HepG2 (cell line): ENCODE measurements at regions not wholly inside any gene's neighbourhood (a gene's known extent, or its start where the extent isn't known, plus 50 kb on each side); places are given as distances from the start of the nearest gene placed in this dataset.

ENCODE experiments used
- ATAC-seq: fragments of 200-7000 bp; cut with Tn5 transposase; 3 replicates; pipeline ENCODE4 v1.9.1; 2020; ENCODE audit warnings: mild to moderate bottlenecking, moderate library complexity
- BruUV-seq: library from RNA; stranded (reverse); fragments of 400-500 nt; replicated peaks from 2 replicates; lab custom pipeline; 2021; lab: Mats Ljungman, UMichigan
- CTCF ChIA-PET: fragments of 300-600 bp; formaldehyde crosslinking; extraction: SDS; loops from one replicate; lab custom pipeline; 2021; ENCODE audit warnings: low total read pairs, inconsistent platforms, low intra/inter-chr PET ratio; lab: Yijun Ruan, JAX
- POLR2A ChIA-PET: fragments of 350-600 bp; sonication (Branson Sonifier 250); formaldehyde crosslinking; loops from one replicate; lab custom pipeline; 2020; ENCODE audit warnings: antibody characterized with exemption, inconsistent platforms; lab: Yijun Ruan, JAX
- DNase-seq: peaks from one replicate; pipeline ENCODE4 v3.0.0-alpha.2; 2015; ENCODE audit warnings: low spot score
- FAIRE-seq: peaks from 3 replicates; lab custom pipeline; 2011; peaks lifted over from hg19 to GRCh38; lab: Jason Lieb, UNC
- H2AFZ ChIP-seq: one replicate; pipeline ENCODE4 v1.6.1; 2011; ENCODE audit warnings: low read length, inconsistent platforms
- H3K27ac ChIP-seq: fragments of 300-600 bp; 3 replicates; pipeline ENCODE4 v1.8.0; 2011; ENCODE audit warnings: mixed run types, mild to moderate bottlenecking, mixed read lengths, low read length, inconsistent platforms; ENCODE audit not compliant: insufficient read depth; ENCODE audit errors: extremely low read length
- H3K27me3 ChIP-seq, 2 experiments: fragments of 200-600 bp in 1 of 2; 2 replicates in 1 of 2; 3 replicates in 1 of 2; pipeline versions ENCODE4 v1.6.0 to v1.8.0; 2011; ENCODE audit warnings: low read length in 2 of 2, mild to moderate bottlenecking in 2 of 2, moderate library complexity in 2 of 2, inconsistent platforms in 1 of 2; ENCODE audit not compliant: insufficient read depth in 2 of 2, control insufficient read depth in 1 of 2
- H3K36me3 ChIP-seq, 2 experiments: fragments of 200-600 bp in 1 of 2; replicated peaks in 1 of 2; 2 replicates in 1 of 2; 3 replicates in 1 of 2; pipeline versions ENCODE4 v1.5.1 to v1.8.0; 2011; ENCODE audit warnings: low read length in 2 of 2, inconsistent platforms in 1 of 2; ENCODE audit not compliant: insufficient read depth in 2 of 2, control insufficient read depth in 1 of 2
- H3K4me1 ChIP-seq: 2 replicates; pipeline ENCODE4 v1.5.1; 2012; ENCODE audit warnings: low read length, inconsistent platforms; ENCODE audit not compliant: insufficient read depth
- H3K4me2 ChIP-seq: 2 replicates; pipeline ENCODE4 v1.6.0; 2011; ENCODE audit warnings: low read depth, low read length, inconsistent platforms
- H3K4me3 ChIP-seq, 3 experiments: fragments of 200-600 bp in 1 of 3; sonication (generic), shearing (Covaris generic) in 1 of 3; replicated peaks in 1 of 3; 2 replicates each; pipeline ENCODE4 v1.5.1; 2011 to 2016; ENCODE audit warnings: low read length in 3 of 3, inconsistent platforms in 2 of 3, low read depth in 2 of 3, mild to moderate bottlenecking in 2 of 3, control low read depth in 1 of 3, mixed read lengths in 1 of 3; ENCODE audit not compliant: insufficient read depth in 1 of 3
- H3K79me2 ChIP-seq: one replicate; pipeline ENCODE4 v1.6.1; 2011; ENCODE audit warnings: low read length, inconsistent platforms; ENCODE audit not compliant: insufficient read depth
- H3K9ac ChIP-seq: 2 replicates; pipeline ENCODE4 v1.6.0; 2011; ENCODE audit warnings: mild to moderate bottlenecking, low read depth, low read length, inconsistent platforms; ENCODE audit not compliant: insufficient read depth
- H3K9me3 ChIP-seq: 2 replicates; pipeline ENCODE4 v1.5.1; 2012; ENCODE audit warnings: mild to moderate bottlenecking, low read length
- H4K20me1 ChIP-seq: 2 replicates; pipeline ENCODE4 v1.6.0; 2011; ENCODE audit warnings: inconsistent platforms, mild to moderate bottlenecking, low read length, moderate library complexity; ENCODE audit not compliant: insufficient read depth
- AKAP8 ChIP-seq: sonication (generic); formaldehyde crosslinking; IDR thresholded peaks from 2 replicates; pipeline ENCODE4 v1.5.1; 2020; ENCODE audit warnings: mild to moderate bottlenecking, missing genetic modification reagents
- ASH2L ChIP-seq: fragments of 300-600, 200-600 bp; sonication (generic); IDR thresholded peaks from 2 replicates; pipeline ENCODE4 v1.7.0; 2017; ENCODE audit warnings: low read depth, mild to moderate bottlenecking, moderate library complexity, mixed read lengths, low read length; ENCODE audit not compliant: insufficient read length
- ATF7-NPFF ChIP-seq: sonication (generic); formaldehyde crosslinking; IDR thresholded peaks from 2 replicates; pipeline ENCODE4 v1.8.1; 2023; ENCODE audit warnings: mild to moderate bottlenecking, low read depth, missing genetic modification reagents, moderate library complexity
- CHCHD3 ChIP-seq: sonication (generic); formaldehyde crosslinking; IDR thresholded peaks from 2 replicates; pipeline ENCODE4 v1.8.0; 2022; ENCODE audit warnings: mild to moderate bottlenecking, missing genetic modification reagents, moderate library complexity
- ELF4 ChIP-seq: sonication (generic); formaldehyde crosslinking; IDR thresholded peaks from 2 replicates; pipeline ENCODE4 v1.5.0; 2020; ENCODE audit warnings: missing genetic modification reagents, mild to moderate bottlenecking, moderate library complexity, borderline replicate concordance
- FOXO1 ChIP-seq: sonication (generic); formaldehyde crosslinking; IDR thresholded peaks from 2 replicates; pipeline ENCODE4 v1.4.0; 2020; ENCODE audit warnings: missing genetic modification reagents
- FOXO4 ChIP-seq: sonication (generic); formaldehyde crosslinking; conservative IDR thresholded peaks from 2 replicates; pipeline ENCODE4 v1.8.1; 2023; ENCODE audit warnings: missing genetic modification reagents
- MLLT10 ChIP-seq: sonication (generic); formaldehyde crosslinking; IDR thresholded peaks from 2 replicates; pipeline ENCODE4 v1.4.0; 2020; ENCODE audit warnings: missing genetic modification reagents
- NFYB ChIP-seq: sonication (generic); formaldehyde crosslinking; IDR thresholded peaks from 2 replicates; pipeline ENCODE4 v1.4.0; 2020; ENCODE audit warnings: missing genetic modification reagents
- STAT5B ChIP-seq: sonication (generic); formaldehyde crosslinking; IDR thresholded peaks from 2 replicates; pipeline ENCODE4 v1.4.0; 2020; ENCODE audit warnings: missing genetic modification reagents
- ZNF10 ChIP-seq: sonication (generic); formaldehyde crosslinking; IDR thresholded peaks from 2 replicates; pipeline ENCODE4 v1.4.0; 2020; ENCODE audit warnings: mild to moderate bottlenecking, low read depth, missing genetic modification reagents, borderline replicate concordance
- ZNF484 ChIP-seq: sonication (generic); formaldehyde crosslinking; IDR thresholded peaks from 2 replicates; pipeline ENCODE4 v1.5.1; 2020; ENCODE audit warnings: mild to moderate bottlenecking, low read depth, missing genetic modification reagents, borderline replicate concordance
- ZNF878 ChIP-seq: sonication (generic); formaldehyde crosslinking; IDR thresholded peaks from 2 replicates; pipeline ENCODE4 v1.8.1; 2023; ENCODE audit warnings: mild to moderate bottlenecking, missing genetic modification reagents, moderate library complexity
- WGBS: methylation state at CpG from one replicate; pipeline ENCODE4 v1.1.6; 2017; ENCODE audit warnings: low lambda C conversion rate; 5-methylcytosine and 5-hydroxymethylcytosine counted together
- in situ Hi-C: cut with HindIII; loops from 2 replicates; pipeline ENCODE4 v1.10.0; 2017; ENCODE audit warnings: low pct_unique_long_range_greater_than_20kb; ENCODE audit not compliant: extremely low pct_ligation_motif_present
- intact Hi-C: fragments of 100-400 bp; cut with micrococcal nuclease; formaldehyde crosslinking; loops from one replicate; pipeline ENCODE4 v1.10.0; 2022; ENCODE audit not compliant: unreplicated experiment
- TF ChIP-seq, protein P1 (sequence below): sonication (generic); formaldehyde crosslinking; IDR thresholded peaks from 2 replicates; pipeline ENCODE4 v1.5.0; 2020; ENCODE audit warnings: missing genetic modification reagents

- no peak for TF ChIP-seq ELF4 (CRISPR knock-in tag)
- TF ChIP-seq, all 625 proteins: peak for 0
- Histone ChIP-seq H4K20me1 (no peaks in the 10 kb centered on the region), H3K36me3 (no peaks in the 10 kb centered on the region), H3K27ac (no peak overlapping the region), H3K9me3 (no peaks in the 10 kb centered on the region), H3K4me2 (no peak overlapping the region), H3K9ac (no peak overlapping the region), H3K27me3 (no peaks in the 10 kb centered on the region), H3K4me3 (no peak overlapping the region), H3K4me1 (no peaks in the 10 kb centered on the region), H3K79me2 (no peaks in the 10 kb centered on the region), H2AFZ (no peak overlapping the region)
- intact Hi-C loops (no loop called here), in situ Hi-C loops (no loop called here)
- FAIRE-seq = no peak
- no TSS peak for BruUV-seq
- no peak for DNase-seq
- ChIA-PET CTCF (no interaction called here), POLR2A (no interaction called here)
- no peak for ATAC-seq
- WGBS = 8% methylated on average over 4 of the region's 4 CpGs
Measured at GRCh38 chrX:140087875-140088274, 122.6 kb upstream of the CXorf66 start.

DNA sequence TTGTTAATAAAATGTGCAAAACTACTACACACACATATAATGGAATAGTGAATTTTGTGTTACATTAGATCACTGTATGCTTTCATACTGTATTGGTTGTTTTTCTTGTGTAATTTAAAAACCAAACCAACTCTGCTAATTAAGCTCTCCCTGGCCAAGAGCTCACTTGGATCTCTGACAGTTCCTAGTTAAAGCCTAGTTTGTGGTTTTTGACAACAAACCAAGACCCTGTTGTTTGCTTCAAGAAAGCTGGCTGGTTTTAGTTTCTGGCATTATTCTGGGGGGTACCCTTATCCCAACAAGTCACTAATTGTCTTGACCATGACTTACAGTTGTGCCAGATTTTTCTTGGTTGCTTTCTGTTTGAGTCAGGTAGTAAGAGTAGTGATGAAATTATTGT is 121.4 kb upstream of the CXorf66 start:
- BruUV-seq = no TSS peak
- Histone ChIP-seq H3K27me3 (no peaks in the 10 kb centered on the region), H3K27ac (no peak overlapping the region), H3K36me3 (no peaks in the 10 kb centered on the region), H3K4me1 (no peaks in the 10 kb centered on the region), H2AFZ (no peak overlapping the region), H3K79me2 (no peaks in the 10 kb centered on the region), H3K4me3 (no peak overlapping the region), H4K20me1 (no peaks in the 10 kb centered on the region), H3K9ac (no peak overlapping the region), H3K4me2 (no peak overlapping the region), H3K9me3 (no peaks in the 10 kb centered on the region)
- ATAC-seq (no peak), FAIRE-seq (no peak), DNase-seq (no peak)
- intact Hi-C loops (no loop called here), in situ Hi-C loops (no loop called here)
- ChIA-PET POLR2A (no interaction called here), CTCF (no interaction called here)
- TF ChIP-seq ZNF10 (CRISPR knock-in tag) = no peak
- no peak for TF ChIP-seq ZNF484 (CRISPR knock-in tag)
- TF ChIP-seq AKAP8 = no peak
- TF ChIP-seq FOXO4 (CRISPR knock-in tag) = no peak
- TF ChIP-seq STAT5B (CRISPR knock-in tag) = no peak
- no peak for TF ChIP-seq NFYB (CRISPR knock-in tag)
- TF ChIP-seq, protein P1, sequence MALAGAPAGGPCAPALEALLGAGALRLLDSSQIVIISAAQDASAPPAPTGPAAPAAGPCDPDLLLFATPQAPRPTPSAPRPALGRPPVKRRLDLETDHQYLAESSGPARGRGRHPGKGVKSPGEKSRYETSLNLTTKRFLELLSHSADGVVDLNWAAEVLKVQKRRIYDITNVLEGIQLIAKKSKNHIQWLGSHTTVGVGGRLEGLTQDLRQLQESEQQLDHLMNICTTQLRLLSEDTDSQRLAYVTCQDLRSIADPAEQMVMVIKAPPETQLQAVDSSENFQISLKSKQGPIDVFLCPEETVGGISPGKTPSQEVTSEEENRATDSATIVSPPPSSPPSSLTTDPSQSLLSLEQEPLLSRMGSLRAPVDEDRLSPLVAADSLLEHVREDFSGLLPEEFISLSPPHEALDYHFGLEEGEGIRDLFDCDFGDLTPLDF (CRISPR knock-in tag) = no peak
- TF ChIP-seq ZNF878 (CRISPR knock-in tag) = no peak
- no peak for TF ChIP-seq FOXO1 (CRISPR knock-in tag)
- no peak for TF ChIP-seq ATF7-NPFF (CRISPR knock-in tag)
- no peak for TF ChIP-seq ASH2L
- no peak for TF ChIP-seq CHCHD3
- no peak for TF ChIP-seq MLLT10 (CRISPR knock-in tag)
